GM19438 (cell line): ENCODE measurements at regions not wholly inside any gene's neighbourhood (a gene's known extent, or its start where the extent isn't known, plus 50 kb on each side); places are given as distances from the start of the nearest gene placed in this dataset.
"Not testable (repeated sequence)": the region's sequence is repeated elsewhere in the genome, so short reads cannot be mapped to it uniquely, and the experiment has no call there.

Experiments used
- ATAC-seq: cut with Tn5 transposase; IDR thresholded peaks from one replicate; pipeline ENCODE4 v1.9.1; 2021; ENCODE audit warnings: low read depth; ENCODE audit not compliant: unreplicated experiment

- no peak for ATAC-seq
Measured at GRCh38 chr1:5691795-5692509, 300.3 kb downstream of the NPHP4 start.

GRCh38 chr1:5690898-5691297, 301.3 kb downstream of the NPHP4 start:
- ATAC-seq, result no peak

- no peak for ATAC-seq
Measured at GRCh38 chr1:5690291-5690690, 301.9 kb downstream of the NPHP4 start.

GRCh38 chr1:5688081-5689077, 303.8 kb downstream of the NPHP4 start:
- ATAC-seq, result no peak

GRCh38 chr1:5686925-5687706, 305.1 kb downstream of the NPHP4 start:
- ATAC-seq, result no peak

- no peak for ATAC-seq
Measured at GRCh38 chr1:5686195-5686594, 306.0 kb downstream of the NPHP4 start.

- ATAC-seq, result no peak
Measured at GRCh38 chr1:5685446-5686040, 306.7 kb downstream of the NPHP4 start.

GRCh38 chr1:5684791-5685190, 307.4 kb downstream of the NPHP4 start:
- no peak for ATAC-seq

- no peak for ATAC-seq
Measured at GRCh38 chr1:5683446-5683845, 308.8 kb downstream of the NPHP4 start.

- no peak for ATAC-seq
Measured at GRCh38 chr1:5682626-5683225, 309.5 kb downstream of the NPHP4 start.

- ATAC-seq, result no peak
Measured at GRCh38 chr1:5681654-5682053, 310.6 kb downstream of the NPHP4 start.

GRCh38 chr1:5680600-5680999, 311.6 kb downstream of the NPHP4 start:
- ATAC-seq, result no peak

GRCh38 chr1:5678759-5679158, 313.5 kb downstream of the NPHP4 start:
- ATAC-seq, result no peak

- not testable (repeated sequence) for ATAC-seq
Measured at GRCh38 chr1:5672355-5672754, 319.9 kb downstream of the NPHP4 start.

- ATAC-seq, result no peak
Measured at GRCh38 chr1:5670590-5671350, 321.5 kb downstream of the NPHP4 start.

- no peak for ATAC-seq
Measured at GRCh38 chr1:5667513-5668325, 324.5 kb downstream of the NPHP4 start.

GRCh38 chr1:5664906-5665875, 327.0 kb downstream of the NPHP4 start:
- no peak for ATAC-seq
